BE2C (cell line): ENCODE measurements at regions not wholly inside any gene's neighbourhood (a gene's known extent, or its start where the extent isn't known, plus 50 kb on each side); places are given as distances from the start of the nearest gene placed in this dataset.

Experiments used
- DNase-seq: peaks from one replicate; pipeline ENCODE4 v3.0.0-alpha.2; 2020
- H3K27me3 ChIP-seq: fragments of 250-450 bp; sonication (Bioruptor Pico); 2 replicates; pipeline ENCODE4 v1.5.1; 2020; ENCODE audit warnings: mild to moderate bottlenecking
- H3K36me3 ChIP-seq: fragments of 250-450 bp; sonication (Bioruptor Pico); 2 replicates; pipeline ENCODE4 v1.5.1; 2020; ENCODE audit warnings: mild to moderate bottlenecking
- H3K4me1 ChIP-seq: fragments of 250-450 bp; sonication (Bioruptor Pico); 2 replicates; pipeline ENCODE4 v1.5.1; 2020
- H3K4me3 ChIP-seq: 2 replicates; pipeline ENCODE4 v1.5.1; 2011; ENCODE audit warnings: low read depth, low read length
- H3K9me3 ChIP-seq: fragments of 250-450 bp; sonication (Bioruptor Pico); 2 replicates; pipeline ENCODE4 v1.5.1; 2020
- TF ChIP-seq, protein P1 (sequence below): IDR thresholded peaks from 2 replicates; pipeline ENCODE4 v1.5.1; 2012; ENCODE audit warnings: mild to moderate bottlenecking, low read depth, low read length

DNA sequence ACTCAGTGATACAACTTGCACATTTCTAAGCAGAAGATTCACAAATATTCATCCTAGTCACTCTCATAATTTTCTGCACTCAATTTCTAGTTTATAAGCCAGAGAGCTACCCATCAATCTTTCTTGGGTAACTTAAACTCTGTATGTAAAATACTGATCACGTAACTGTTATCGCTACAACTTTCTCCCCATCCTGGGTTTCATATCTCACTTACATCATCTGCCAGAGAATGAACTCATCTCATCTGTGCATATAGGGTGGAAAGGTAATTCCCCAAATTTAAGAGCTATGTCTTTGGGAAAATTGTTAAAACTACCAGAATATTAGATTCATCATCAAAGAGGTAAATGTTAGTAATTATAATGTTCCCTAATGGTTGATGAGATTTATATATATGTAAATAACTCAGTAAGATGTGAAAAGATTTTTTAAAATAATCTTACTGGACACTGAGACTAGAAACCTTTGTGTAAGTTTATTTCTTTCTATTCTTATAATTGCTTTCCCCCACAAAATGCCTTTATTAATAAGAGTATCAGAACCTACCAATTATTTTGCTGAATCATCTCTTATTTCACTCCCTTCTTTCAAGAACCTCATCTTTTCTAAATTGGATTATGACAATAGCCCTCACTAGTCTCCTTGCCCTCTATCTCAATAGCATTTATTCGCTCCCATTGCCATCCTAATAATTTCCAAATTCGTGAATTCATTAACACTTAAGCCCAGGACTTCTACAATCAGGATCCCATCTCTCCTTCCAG lies 729.0 kb downstream of the EPHA4 start:
- H3K27me3 ChIP-seq: no peaks in the 10 kb centered on the region
- no peaks in the 10 kb centered on the region for H3K4me1 ChIP-seq
- no peaks in the 10 kb centered on the region for H3K9me3 ChIP-seq
- TF ChIP-seq, protein P1, sequence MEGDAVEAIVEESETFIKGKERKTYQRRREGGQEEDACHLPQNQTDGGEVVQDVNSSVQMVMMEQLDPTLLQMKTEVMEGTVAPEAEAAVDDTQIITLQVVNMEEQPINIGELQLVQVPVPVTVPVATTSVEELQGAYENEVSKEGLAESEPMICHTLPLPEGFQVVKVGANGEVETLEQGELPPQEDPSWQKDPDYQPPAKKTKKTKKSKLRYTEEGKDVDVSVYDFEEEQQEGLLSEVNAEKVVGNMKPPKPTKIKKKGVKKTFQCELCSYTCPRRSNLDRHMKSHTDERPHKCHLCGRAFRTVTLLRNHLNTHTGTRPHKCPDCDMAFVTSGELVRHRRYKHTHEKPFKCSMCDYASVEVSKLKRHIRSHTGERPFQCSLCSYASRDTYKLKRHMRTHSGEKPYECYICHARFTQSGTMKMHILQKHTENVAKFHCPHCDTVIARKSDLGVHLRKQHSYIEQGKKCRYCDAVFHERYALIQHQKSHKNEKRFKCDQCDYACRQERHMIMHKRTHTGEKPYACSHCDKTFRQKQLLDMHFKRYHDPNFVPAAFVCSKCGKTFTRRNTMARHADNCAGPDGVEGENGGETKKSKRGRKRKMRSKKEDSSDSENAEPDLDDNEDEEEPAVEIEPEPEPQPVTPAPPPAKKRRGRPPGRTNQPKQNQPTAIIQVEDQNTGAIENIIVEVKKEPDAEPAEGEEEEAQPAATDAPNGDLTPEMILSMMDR: no peak
- DNase-seq: no peak
- H3K36me3 ChIP-seq: no peaks in the 10 kb centered on the region
- H3K4me3 ChIP-seq: no peak overlapping the region

DNA sequence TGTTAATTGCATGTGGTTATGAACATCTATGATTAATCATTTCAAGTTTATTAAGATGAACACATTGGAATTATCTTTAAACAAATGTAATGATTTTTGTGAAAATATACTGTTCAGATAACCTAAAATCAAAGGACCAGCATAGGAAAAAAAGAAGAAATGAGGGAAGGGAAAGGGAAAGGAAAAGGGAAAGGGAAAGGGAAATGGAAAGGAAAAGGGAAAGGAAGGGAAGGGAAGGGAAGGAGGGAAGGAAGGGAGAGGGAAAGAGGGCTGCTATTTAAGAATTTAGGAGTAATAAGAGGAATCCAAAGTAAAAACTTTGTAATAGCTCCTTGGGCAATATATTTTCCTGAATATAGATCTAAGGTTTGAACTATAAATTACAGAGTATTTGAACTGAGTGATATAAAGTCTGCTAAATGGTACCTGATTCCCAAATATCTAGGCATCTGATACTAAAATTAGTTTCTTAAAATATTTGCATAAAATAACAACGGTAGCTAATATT lies 726.3 kb downstream of the EPHA4 start:
- TF ChIP-seq, protein P1: no peak
- Histone ChIP-seq H3K9me3 (no peaks in the 10 kb centered on the region), H3K27me3 (no peaks in the 10 kb centered on the region), H3K36me3 (no peaks in the 10 kb centered on the region), H3K4me3 (no peak overlapping the region), H3K4me1 (no peaks in the 10 kb centered on the region)
- DNase-seq: no peak

DNA sequence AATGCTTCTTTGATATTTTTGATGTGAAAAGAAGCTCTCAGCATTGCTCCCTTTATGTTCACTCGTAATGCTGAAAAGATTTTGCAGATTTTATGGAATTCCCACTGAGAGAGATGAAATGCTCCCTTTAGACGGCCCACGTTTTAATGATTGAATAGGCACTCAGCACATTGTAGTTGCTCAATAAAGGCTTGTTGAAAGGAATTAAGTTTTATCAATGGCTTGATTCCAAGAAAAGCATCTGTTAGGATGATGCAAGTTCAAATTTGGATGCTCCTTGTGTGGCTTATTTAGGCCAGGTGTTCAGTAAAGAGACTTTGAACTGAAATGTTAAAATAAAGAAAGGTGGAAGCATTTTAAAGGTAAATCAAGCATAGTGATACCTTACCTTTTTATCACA lies 725.1 kb downstream of the EPHA4 start:
- DNase-seq: no peak
- TF ChIP-seq, protein P1: no peak
- no peaks in the 10 kb centered on the region for H3K27me3 ChIP-seq
- H3K4me3 ChIP-seq: no peak overlapping the region
- no peaks in the 10 kb centered on the region for H3K4me1 ChIP-seq
- H3K9me3 ChIP-seq: no peaks in the 10 kb centered on the region
- H3K36me3 ChIP-seq: no peaks in the 10 kb centered on the region

DNA sequence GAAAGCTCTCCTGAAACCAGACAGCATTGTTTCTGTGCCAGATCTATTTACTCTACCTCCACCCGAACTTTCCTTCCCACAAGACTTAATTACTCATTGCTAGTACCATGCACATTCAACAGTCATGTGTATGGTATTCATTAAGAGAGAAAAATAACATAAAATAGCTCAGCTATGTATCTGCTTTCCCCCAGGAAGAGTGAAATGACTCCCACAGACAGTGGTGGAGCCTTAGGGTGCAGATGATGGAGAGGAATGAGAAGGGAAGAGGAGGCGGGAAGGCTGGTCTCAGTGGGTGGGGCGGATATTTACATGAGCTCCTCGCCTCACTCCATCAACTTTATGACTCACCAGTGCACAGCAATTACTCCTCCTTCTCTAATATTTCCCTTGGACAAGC lies 724.5 kb downstream of the EPHA4 start:
- H3K36me3 ChIP-seq: no peaks in the 10 kb centered on the region
- no peak for DNase-seq
- no peak overlapping the region for H3K4me3 ChIP-seq
- no peaks in the 10 kb centered on the region for H3K27me3 ChIP-seq
- TF ChIP-seq, protein P1: no peak
- H3K4me1 ChIP-seq: no peaks in the 10 kb centered on the region
- no peaks in the 10 kb centered on the region for H3K9me3 ChIP-seq

DNA sequence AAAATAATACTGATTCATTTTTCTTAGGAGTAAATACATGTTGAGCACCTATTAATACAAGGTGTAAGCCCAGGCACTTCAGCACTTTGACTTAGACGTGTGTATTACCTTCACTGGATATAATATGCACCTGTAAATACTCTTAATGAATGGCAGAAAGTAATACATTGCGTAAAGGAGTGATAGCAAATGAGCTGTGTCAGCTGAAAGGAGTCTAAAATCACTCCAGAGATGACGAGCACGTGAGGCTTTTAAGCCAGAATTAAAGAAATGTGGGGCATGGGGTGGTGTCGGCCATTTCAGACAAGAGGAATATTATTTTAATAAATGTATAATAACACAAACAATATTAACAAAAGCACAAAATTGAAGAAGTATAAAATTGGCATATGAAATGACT lies 722.7 kb downstream of the EPHA4 start:
- no peaks in the 10 kb centered on the region for H3K9me3 ChIP-seq
- no peaks in the 10 kb centered on the region for H3K27me3 ChIP-seq
- H3K4me3 ChIP-seq: no peak overlapping the region
- no peaks in the 10 kb centered on the region for H3K36me3 ChIP-seq
- no peaks in the 10 kb centered on the region for H3K4me1 ChIP-seq
- DNase-seq: no peak
- TF ChIP-seq, protein P1: no peak

DNA sequence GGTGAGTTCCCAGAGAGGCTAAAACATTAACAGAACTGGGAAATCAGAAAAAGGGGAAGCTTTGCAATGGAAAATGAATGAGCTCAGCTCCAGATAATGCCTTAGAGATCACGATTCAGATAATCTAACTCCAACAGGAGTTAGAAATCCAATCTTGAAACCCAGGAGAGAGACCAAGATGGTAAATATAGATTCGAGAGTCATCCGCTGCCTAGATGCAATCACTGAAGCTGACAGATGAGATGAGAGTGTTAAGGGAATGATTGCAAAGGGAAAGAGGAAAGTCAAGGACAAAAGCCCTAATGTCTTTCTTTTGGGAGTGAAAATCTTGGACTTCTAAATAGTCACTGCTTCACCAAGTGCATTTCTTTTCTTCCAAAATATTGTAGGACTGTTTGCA lies 722.0 kb downstream of the EPHA4 start:
- H3K4me1 ChIP-seq: no peaks in the 10 kb centered on the region

More for the DNA sequence above, 722.0 kb downstream of the EPHA4 start:
- H3K4me3 ChIP-seq: no peak overlapping the region
- no peak for DNase-seq
- no peaks in the 10 kb centered on the region for H3K36me3 ChIP-seq
- no peaks in the 10 kb centered on the region for H3K9me3 ChIP-seq
- H3K27me3 ChIP-seq: no peaks in the 10 kb centered on the region
- TF ChIP-seq, protein P1: no peak
